Body of pancreas (tissue), 4 donors: ENCODE measurements at regions not wholly inside any gene's neighbourhood (a gene's known extent, or its start where the extent isn't known, plus 50 kb on each side); places are given as distances from the start of the nearest gene placed in this dataset.

Experiments used
- ATAC-seq: fragments of 150-250 bp; one replicate; pipeline ENCODE4 v1.9.1; 2016
- DNase-seq, 4 donors: peaks; one replicate each; pipeline ENCODE4 v3.0.0-alpha.2; 2019
- H3K27ac ChIP-seq, 4 donors: fragments of 200-600 bp; sonication (generic); 1 replicate in 3 of 4; 2 replicates in 1 of 4; pipeline versions ENCODE4 v1.5.1 to v1.6.1; 2016 to 2019; ENCODE audit warnings: mild to moderate bottlenecking in 1 of 4, mixed read lengths in 1 of 4, moderate library complexity in 1 of 4
- H3K27me3 ChIP-seq, 2 donors: fragments of 200-600 bp; sonication (generic); one replicate each; pipeline ENCODE4 v1.6.0; 2016; ENCODE audit warnings: mild to moderate bottlenecking in 1 of 2
- H3K36me3 ChIP-seq, 2 donors: fragments of 200-600 bp; sonication (generic); replicated peaks in 1 of 2; 2 replicates each; pipeline ENCODE4 v1.5.1; 2016; ENCODE audit warnings: low read depth in 2 of 2; ENCODE audit not compliant: insufficient read depth in 1 of 2
- H3K4me1 ChIP-seq: fragments of 200-600 bp; sonication (generic); one replicate; pipeline ENCODE4 v1.6.0; 2016
- H3K4me3 ChIP-seq, 2 donors: fragments of 200-600 bp; sonication (generic); 1 replicate in 1 of 2; 2 replicates in 1 of 2; pipeline ENCODE4 v1.5.1; 2016 to 2019
- H3K9me3 ChIP-seq, 3 donors: fragments of 200-600 bp; sonication (generic); 1 replicate in 2 of 3; 2 replicates in 1 of 3; pipeline ENCODE4 v1.5.1; 2016
- CTCF ChIP-seq, 7 experiments: fragments of 450-650 bp in 4 of 7; fragments of 200-600 bp in 3 of 7; sonication (generic) in 3 of 7; IDR thresholded peaks; one replicate each; pipeline ENCODE4 v1.5.1; 2016 to 2019; ENCODE audit warnings: antibody characterized with exemption in 7 of 7
- POLR2A ChIP-seq, 3 donors: fragments of 450-650 bp; IDR thresholded peaks; one replicate each; pipeline ENCODE4 v1.6.1; 2016; ENCODE audit warnings: antibody characterized with exemption in 3 of 3, mild to moderate bottlenecking in 2 of 3
- WGBS, 2 donors: methylation state at CpG; one replicate each; pipeline ENCODE4 v1.1.5; 2017; 5-methylcytosine and 5-hydroxymethylcytosine counted together
- intact Hi-C: fragments of 100-400 bp; cut with DNase I; formaldehyde crosslinking; loops from one replicate; pipeline ENCODE4 v1.15.1; 2023

DNA sequence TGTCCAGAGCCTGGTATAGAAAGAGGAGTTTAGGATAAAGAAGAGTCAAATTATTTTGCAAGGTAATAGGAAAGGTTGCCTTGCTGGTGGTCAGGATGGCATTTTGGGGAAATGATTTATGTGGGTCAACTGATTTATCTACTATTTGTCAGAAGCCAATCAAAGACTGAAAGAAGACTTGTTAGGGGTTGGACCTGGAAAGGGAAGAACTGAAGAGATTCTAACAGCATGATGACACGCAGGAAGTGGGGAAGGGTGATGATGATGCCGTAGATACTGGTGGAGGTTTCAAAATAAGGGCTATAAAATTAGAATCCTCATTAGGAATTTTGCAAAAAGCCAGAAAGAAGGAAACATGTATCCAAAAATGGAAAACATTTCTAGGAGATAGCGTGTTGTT is 60.7 kb upstream of the FGF14 start:
- DNase-seq (no peak), ATAC-seq (no peak)
- H3K36me3 ChIP-seq, result no peaks in the 10 kb centered on the region
- no peak overlapping the region for H3K4me3 ChIP-seq
- no peaks in the 10 kb centered on the region for H3K9me3 ChIP-seq
- 64 to 74% methylated on average over 3 of the region's 3 CpGs for WGBS, 2 donors
- no peak for TF ChIP-seq POLR2A (IDR thresholded peaks at IDR 0.05)
- TF ChIP-seq CTCF (IDR thresholded peaks at IDR 0.05), result no peak
- H3K27ac ChIP-seq, result no peak overlapping the region
- H3K4me1 ChIP-seq, result no peaks in the 10 kb centered on the region
- no peaks in the 10 kb centered on the region for H3K27me3 ChIP-seq
- intact Hi-C loops, result no loop called here

- 74 to 77% methylated on average over 1 of the region's 1 CpG for WGBS, 2 donors
- intact Hi-C loops, result no loop called here
Measured at GRCh38 chr13:102461302-102461701, 59.5 kb upstream of the FGF14 start.

DNA sequence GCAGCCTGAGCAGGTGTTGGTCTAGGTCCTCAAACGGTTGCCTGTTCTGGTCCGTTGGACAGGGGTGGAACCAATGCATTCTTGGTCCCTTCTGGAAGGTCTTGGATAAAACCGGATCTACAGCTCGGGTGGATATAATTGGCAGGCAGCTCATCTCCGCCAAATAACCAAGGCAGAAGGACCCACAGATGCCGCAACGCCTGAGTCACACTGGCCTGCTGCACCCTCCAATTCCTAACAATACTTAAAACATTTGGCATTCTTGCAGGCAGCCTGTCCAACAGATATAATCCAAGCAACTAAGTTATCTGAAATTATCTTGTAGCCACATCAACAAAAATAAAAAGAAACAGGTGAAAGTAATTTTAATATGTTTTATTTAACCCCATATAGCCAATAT is 59.0 kb upstream of the FGF14 start:
- no peak for TF ChIP-seq CTCF (IDR thresholded peaks at IDR 0.05)
- TF ChIP-seq POLR2A (IDR thresholded peaks at IDR 0.05), result no peak
- Histone ChIP-seq H3K36me3 (no peaks in the 10 kb centered on the region), H3K27me3 (no peaks in the 10 kb centered on the region), H3K4me1 (no peaks in the 10 kb centered on the region), H3K4me3 (no peak overlapping the region), H3K27ac (no peak overlapping the region), H3K9me3 (no peaks in the 10 kb centered on the region)
- intact Hi-C loops, result no loop called here
- ATAC-seq (no peak), DNase-seq (no peak)
- 62 to 70% methylated on average over 7 of the region's 7 CpGs for WGBS, 2 donors

More at GRCh38 chr13:102461302-102461701, 59.5 kb upstream of the FGF14 start:
- DNase-seq (no peak), ATAC-seq (no peak)
- Histone ChIP-seq H3K4me1 (no peaks in the 10 kb centered on the region), H3K9me3 (no peaks in the 10 kb centered on the region), H3K4me3 (no peak overlapping the region), H3K27me3 (no peaks in the 10 kb centered on the region), H3K36me3 (no peaks in the 10 kb centered on the region), H3K27ac (no peak overlapping the region)
- TF ChIP-seq POLR2A (IDR thresholded peaks at IDR 0.05) (no peak), CTCF (IDR thresholded peaks at IDR 0.05) (no peak)

DNA sequence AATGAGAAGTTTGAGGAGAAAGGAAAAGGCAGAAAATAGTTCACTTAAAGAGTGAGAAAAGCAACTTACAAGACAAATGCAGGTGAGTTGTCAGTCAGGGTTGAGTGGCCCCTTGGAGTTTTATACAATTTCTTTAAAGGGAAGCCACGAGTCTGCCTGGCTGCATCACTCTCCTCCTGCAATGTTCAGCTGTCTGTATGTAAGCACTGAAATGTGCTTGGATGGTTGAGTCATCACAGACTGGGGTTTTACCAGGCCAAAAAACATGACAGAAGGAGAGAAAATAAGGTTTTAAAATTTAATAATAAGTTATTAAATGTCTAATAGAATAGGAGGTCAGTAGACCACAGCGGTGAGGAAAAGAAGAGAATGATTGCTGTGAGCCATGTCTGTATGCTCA is 51.0 kb upstream of the FGF14 start:
- Histone ChIP-seq H3K9me3 (no peaks in the 10 kb centered on the region), H3K27me3 (no peaks in the 10 kb centered on the region), H3K4me3 (no peak overlapping the region), H3K27ac (no peak overlapping the region), H3K4me1 (no peaks in the 10 kb centered on the region), H3K36me3 (no peaks in the 10 kb centered on the region)
- DNase-seq (no peak), ATAC-seq (no peak)
- WGBS, 2 donors, result 59 to 70% methylated on average over 2 of the region's 2 CpGs
- intact Hi-C loops, result loop anchor here (10.0 kb wide), 1 partner anchor 308 kb away; no protein-coding TSS in a partner anchor
- TF ChIP-seq CTCF (IDR thresholded peaks at IDR 0.05), result no peak
